IPS-15b (cell line): ENCODE measurements at regions not wholly inside any gene's neighbourhood (a gene's known extent, or its start where the extent isn't known, plus 50 kb on each side); places are given as distances from the start of the nearest gene placed in this dataset.

Experiments used
- H3K27me3 ChIP-seq: one replicate; pipeline ENCODE4 v1.6.1; 2013; ENCODE audit warnings: low read length; ENCODE audit not compliant: control insufficient read depth, insufficient read depth
- H3K36me3 ChIP-seq: one replicate; pipeline ENCODE4 v1.6.1; 2013; ENCODE audit warnings: low read length; ENCODE audit not compliant: control insufficient read depth, insufficient read depth
- H3K4me1 ChIP-seq: one replicate; pipeline ENCODE4 v1.6.1; 2013; ENCODE audit warnings: mild to moderate bottlenecking, low read length; ENCODE audit not compliant: control insufficient read depth, insufficient read depth
- H3K4me3 ChIP-seq: one replicate; pipeline ENCODE4 v1.5.1; 2013; ENCODE audit warnings: low read depth, low read length
- H3K9ac ChIP-seq: one replicate; pipeline ENCODE4 v1.6.1; 2013; ENCODE audit warnings: low read depth, mild to moderate bottlenecking, low read length
- H3K9me3 ChIP-seq: one replicate; pipeline ENCODE4 v1.6.1; 2013; ENCODE audit warnings: mild to moderate bottlenecking, low read length; ENCODE audit not compliant: control insufficient read depth, insufficient read depth

DNA sequence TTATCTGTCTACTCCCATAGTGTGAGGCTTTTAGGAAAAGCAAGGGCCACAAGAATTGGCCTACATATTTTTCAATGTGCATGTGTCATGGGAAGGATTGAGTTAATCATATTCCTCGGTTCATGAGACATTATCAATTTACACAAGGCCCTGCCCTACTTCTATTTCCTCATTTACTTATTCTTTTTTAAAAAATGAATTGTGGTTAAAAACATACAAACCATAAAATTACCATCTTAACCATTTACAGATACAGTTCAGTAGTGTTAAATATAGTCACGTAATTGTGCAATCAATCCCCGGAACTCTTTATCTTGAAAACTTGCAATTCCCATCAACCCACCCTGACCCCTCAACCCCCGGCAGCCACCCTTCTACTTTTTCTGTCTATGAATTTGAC, 284.0 kb upstream of the GADL1 start:
- H3K36me3 ChIP-seq = no peaks in the 10 kb centered on the region
- no peak overlapping the region for H3K4me3 ChIP-seq
- no peak overlapping the region for H3K9ac ChIP-seq
- H3K27me3 ChIP-seq = no peaks in the 10 kb centered on the region
- H3K9me3 ChIP-seq = no peaks in the 10 kb centered on the region
- no peaks in the 10 kb centered on the region for H3K4me1 ChIP-seq

- Histone ChIP-seq H3K4me3 (no peak overlapping the region), H3K27me3 (no peaks in the 10 kb centered on the region), H3K36me3 (no peaks in the 10 kb centered on the region), H3K9me3 (no peaks in the 10 kb centered on the region), H3K4me1 (no peaks in the 10 kb centered on the region), H3K9ac (no peak overlapping the region)
These were observed 285.3 kb upstream of the GADL1 start for GRCh38 chr3:31179768-31180167.

DNA sequence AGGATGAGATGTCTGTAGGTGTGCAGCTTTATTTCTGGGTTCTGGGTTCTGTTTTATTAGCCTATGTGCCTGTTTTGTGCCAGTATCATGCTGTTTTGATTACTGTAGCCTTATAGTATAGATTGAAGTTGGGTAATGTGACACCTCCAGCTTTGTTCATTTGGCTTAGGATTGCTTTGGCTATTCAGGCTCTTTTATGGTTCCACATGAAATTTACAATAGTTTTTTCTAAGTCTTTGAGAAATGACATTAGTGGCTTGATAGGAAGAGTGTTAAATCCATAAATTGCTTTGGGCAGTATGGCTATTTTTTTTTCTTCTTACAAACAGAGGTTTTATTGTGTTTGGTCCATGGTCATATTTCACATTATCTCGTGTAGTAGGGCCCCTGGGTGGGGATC, 285.8 kb upstream of the GADL1 start:
- H3K4me1 ChIP-seq = no peaks in the 10 kb centered on the region
- H3K36me3 ChIP-seq = no peaks in the 10 kb centered on the region
- H3K27me3 ChIP-seq = no peaks in the 10 kb centered on the region
- no peaks in the 10 kb centered on the region for H3K9me3 ChIP-seq
- H3K9ac ChIP-seq = no peak overlapping the region
- H3K4me3 ChIP-seq = no peak overlapping the region

DNA sequence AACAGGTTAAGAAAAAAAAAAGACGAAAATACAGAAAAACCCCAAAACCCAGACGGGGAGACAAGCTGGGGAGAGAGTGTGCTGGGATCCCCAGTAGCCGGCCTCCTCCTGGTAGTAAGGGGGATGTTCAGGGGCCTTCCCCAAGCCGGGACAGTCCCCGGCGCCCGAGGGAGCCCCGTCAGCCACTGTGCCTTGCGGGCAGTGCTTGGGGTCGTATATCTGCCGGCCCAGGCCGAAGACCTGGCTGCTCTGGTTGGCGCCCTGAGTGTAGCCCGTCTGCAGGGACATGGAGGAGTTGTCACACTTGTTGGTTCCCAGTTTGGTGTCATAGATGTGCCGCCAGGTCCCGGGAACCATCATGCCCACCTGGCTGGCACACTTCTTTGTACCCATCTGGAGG, 287.2 kb upstream of the GADL1 start:
- H3K36me3 ChIP-seq = no peaks in the 10 kb centered on the region
- no peak overlapping the region for H3K9ac ChIP-seq
- no peaks in the 10 kb centered on the region for H3K27me3 ChIP-seq
- H3K4me1 ChIP-seq = no peaks in the 10 kb centered on the region
- H3K4me3 ChIP-seq = no peak overlapping the region
- no peaks in the 10 kb centered on the region for H3K9me3 ChIP-seq

DNA sequence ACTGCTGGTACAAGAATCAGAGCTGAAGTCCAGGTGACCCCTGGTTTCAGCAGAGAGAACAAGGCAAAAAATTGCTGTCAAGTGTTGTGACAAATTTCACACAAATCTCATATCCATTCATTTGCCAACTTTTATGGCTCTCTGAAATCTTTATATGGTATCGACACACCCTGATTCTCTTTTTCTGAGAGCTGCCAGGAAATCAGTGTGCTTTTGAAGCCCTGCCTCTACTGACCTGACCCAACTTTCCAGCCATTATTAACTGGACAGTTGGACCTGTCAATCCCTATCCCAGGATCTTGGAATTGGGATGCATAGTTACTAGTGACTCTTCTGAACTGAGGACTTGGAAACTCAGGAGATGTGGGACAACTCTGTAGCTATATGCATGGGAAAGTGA, 288.2 kb upstream of the GADL1 start:
- Histone ChIP-seq H3K9me3 (no peaks in the 10 kb centered on the region), H3K9ac (no peak overlapping the region)

GRCh38 chr3:31184261-31185061, 290.0 kb upstream of the GADL1 start:
- H3K9ac ChIP-seq = no peak overlapping the region
- no peak overlapping the region for H3K4me3 ChIP-seq
- H3K4me1 ChIP-seq = no peaks in the 10 kb centered on the region
- no peaks in the 10 kb centered on the region for H3K27me3 ChIP-seq
- no peaks in the 10 kb centered on the region for H3K9me3 ChIP-seq
- no peaks in the 10 kb centered on the region for H3K36me3 ChIP-seq

More for the DNA sequence above, 288.2 kb upstream of the GADL1 start:
- no peaks in the 10 kb centered on the region for H3K4me1 ChIP-seq
- no peaks in the 10 kb centered on the region for H3K27me3 ChIP-seq
- no peak overlapping the region for H3K4me3 ChIP-seq
- H3K36me3 ChIP-seq = no peaks in the 10 kb centered on the region

DNA sequence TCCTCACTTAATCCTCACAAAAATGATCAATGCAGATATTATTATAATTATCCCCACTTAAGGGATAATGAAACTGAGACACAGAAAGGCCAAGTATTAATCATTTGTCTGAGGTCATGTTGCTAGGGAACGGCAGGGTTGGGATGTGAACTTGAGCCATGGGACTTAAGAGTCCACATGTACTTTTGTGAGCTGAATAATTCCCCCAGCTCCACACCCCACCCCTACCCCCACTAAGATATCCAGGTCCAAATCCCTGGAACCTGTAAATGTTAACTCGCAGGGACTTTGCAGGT, 290.5 kb upstream of the GADL1 start:
- Histone ChIP-seq H3K4me3 (no peak overlapping the region), H3K36me3 (no peaks in the 10 kb centered on the region), H3K9ac (no peak overlapping the region), H3K9me3 (no peaks in the 10 kb centered on the region), H3K27me3 (no peaks in the 10 kb centered on the region), H3K4me1 (no peaks in the 10 kb centered on the region)

- Histone ChIP-seq H3K9ac (no peak overlapping the region), H3K27me3 (no peaks in the 10 kb centered on the region), H3K4me3 (no peak overlapping the region)
These were observed 291.6 kb upstream of the GADL1 start for GRCh38 chr3:31186041-31186440.

GRCh38 chr3:31187380-31187779, 292.9 kb upstream of the GADL1 start:
- no peaks in the 10 kb centered on the region for H3K27me3 ChIP-seq
- H3K9ac ChIP-seq = no peak overlapping the region
- no peaks in the 10 kb centered on the region for H3K9me3 ChIP-seq
- no peak overlapping the region for H3K4me3 ChIP-seq
- no peaks in the 10 kb centered on the region for H3K4me1 ChIP-seq
- H3K36me3 ChIP-seq = no peaks in the 10 kb centered on the region

More at GRCh38 chr3:31186041-31186440, 291.6 kb upstream of the GADL1 start:
- no peaks in the 10 kb centered on the region for H3K4me1 ChIP-seq
- no peaks in the 10 kb centered on the region for H3K36me3 ChIP-seq
- no peaks in the 10 kb centered on the region for H3K9me3 ChIP-seq

- H3K4me1 ChIP-seq = no peaks in the 10 kb centered on the region
These were observed 293.7 kb upstream of the GADL1 start for GRCh38 chr3:31188112-31188511.

DNA sequence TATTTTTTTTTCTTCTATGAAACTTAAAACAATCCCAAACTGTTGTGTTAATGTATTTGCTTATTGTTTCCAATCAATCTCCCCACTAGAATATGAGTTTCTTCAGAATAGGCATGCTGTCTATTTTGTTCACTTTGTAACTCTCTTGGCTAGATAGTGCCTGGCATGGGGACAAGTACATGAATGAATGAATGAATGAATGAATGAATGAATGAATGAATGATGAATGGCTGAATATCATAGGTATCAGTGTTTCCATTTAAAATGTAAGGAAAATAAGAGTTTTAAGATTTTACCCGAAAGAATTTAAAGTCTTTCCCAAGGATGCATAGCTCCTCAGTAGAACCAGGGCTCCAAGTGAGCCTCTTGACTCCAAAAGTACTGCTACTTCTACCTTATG, 294.9 kb upstream of the GADL1 start:
- Histone ChIP-seq H3K36me3 (no peaks in the 10 kb centered on the region), H3K4me1 (no peaks in the 10 kb centered on the region), H3K4me3 (no peak overlapping the region), H3K9ac (no peak overlapping the region), H3K27me3 (no peaks in the 10 kb centered on the region), H3K9me3 (no peaks in the 10 kb centered on the region)

More at GRCh38 chr3:31188112-31188511, 293.7 kb upstream of the GADL1 start:
- Histone ChIP-seq H3K27me3 (no peaks in the 10 kb centered on the region), H3K36me3 (no peaks in the 10 kb centered on the region), H3K9ac (no peak overlapping the region), H3K9me3 (no peaks in the 10 kb centered on the region), H3K4me3 (no peak overlapping the region)

DNA sequence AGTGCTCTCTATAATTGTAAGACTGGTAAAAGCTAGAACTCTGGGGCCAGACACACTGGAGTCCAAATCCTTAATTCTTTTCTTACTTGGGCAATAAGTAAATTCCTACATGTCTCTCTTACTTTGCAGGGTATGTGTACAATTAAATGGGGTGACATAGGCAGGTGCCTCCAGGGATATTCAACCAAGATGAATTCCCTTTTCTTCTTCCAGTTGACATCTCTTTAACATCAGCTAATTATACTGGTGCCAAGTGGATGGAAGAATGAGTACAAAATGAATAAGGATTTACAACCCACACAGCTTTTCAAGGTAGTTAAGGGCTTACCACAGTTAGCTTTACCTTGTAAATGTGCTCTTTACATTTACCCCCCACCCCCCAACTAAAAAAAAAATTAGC, 295.5 kb upstream of the GADL1 start:
- no peaks in the 10 kb centered on the region for H3K9me3 ChIP-seq
- H3K36me3 ChIP-seq = no peaks in the 10 kb centered on the region
- no peak overlapping the region for H3K4me3 ChIP-seq
- H3K9ac ChIP-seq = no peak overlapping the region
- no peaks in the 10 kb centered on the region for H3K27me3 ChIP-seq
- H3K4me1 ChIP-seq = no peaks in the 10 kb centered on the region
